Retinal pigment epithelial cell (primary cell): ENCODE measurements at regions not wholly inside any gene's neighbourhood (a gene's known extent, or its start where the extent isn't known, plus 50 kb on each side); places are given as distances from the start of the nearest gene placed in this dataset.

Experiments used
- DNase-seq: peaks from one replicate; pipeline ENCODE4 v3.0.0-alpha.2; 2010; ENCODE audit warnings: low read depth
- H3K4me3 ChIP-seq: 2 replicates; pipeline ENCODE4 v1.5.1; 2011; ENCODE audit warnings: mild to moderate bottlenecking, low read length, control low read depth, moderate library complexity
- TF ChIP-seq, protein P1 (sequence below): conservative IDR thresholded peaks from 2 replicates; pipeline ENCODE4 v1.5.1; 2011; ENCODE audit warnings: low read depth, low read length, control low read depth, inconsistent platforms

DNA sequence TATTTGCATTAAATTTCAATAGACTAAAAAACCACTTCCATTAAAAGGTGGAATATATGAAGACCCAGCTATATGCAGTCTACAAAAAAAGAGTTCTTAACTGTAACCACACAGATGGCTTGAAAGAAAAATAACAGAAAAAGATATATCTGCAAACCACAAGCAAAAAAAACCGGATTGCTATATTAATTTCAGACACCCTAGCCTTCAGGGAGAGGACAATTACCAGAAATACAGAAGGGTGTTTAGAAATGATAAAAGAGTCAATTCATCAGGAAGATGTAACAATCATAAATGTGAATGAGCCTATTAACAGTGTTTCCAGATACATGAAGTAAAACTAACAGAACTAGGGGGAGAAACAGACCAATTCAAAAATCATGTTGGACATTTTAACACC is 56.9 kb upstream of the SMIM23 start:
- H3K4me3 ChIP-seq = no peak overlapping the region
- DNase-seq = no peak
- TF ChIP-seq, protein P1, sequence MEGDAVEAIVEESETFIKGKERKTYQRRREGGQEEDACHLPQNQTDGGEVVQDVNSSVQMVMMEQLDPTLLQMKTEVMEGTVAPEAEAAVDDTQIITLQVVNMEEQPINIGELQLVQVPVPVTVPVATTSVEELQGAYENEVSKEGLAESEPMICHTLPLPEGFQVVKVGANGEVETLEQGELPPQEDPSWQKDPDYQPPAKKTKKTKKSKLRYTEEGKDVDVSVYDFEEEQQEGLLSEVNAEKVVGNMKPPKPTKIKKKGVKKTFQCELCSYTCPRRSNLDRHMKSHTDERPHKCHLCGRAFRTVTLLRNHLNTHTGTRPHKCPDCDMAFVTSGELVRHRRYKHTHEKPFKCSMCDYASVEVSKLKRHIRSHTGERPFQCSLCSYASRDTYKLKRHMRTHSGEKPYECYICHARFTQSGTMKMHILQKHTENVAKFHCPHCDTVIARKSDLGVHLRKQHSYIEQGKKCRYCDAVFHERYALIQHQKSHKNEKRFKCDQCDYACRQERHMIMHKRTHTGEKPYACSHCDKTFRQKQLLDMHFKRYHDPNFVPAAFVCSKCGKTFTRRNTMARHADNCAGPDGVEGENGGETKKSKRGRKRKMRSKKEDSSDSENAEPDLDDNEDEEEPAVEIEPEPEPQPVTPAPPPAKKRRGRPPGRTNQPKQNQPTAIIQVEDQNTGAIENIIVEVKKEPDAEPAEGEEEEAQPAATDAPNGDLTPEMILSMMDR = no peak
